ENCODE measurements at regions not wholly inside any gene's neighbourhood (a gene's known extent, or its start where the extent isn't known, plus 50 kb on each side); places are given as distances from the start of the nearest gene placed in this dataset.

- no peak for DNase-seq (ENCODE audit: low spot score)
- H3K27me3 ChIP-seq (replicated peaks; ENCODE audit: insufficient read depth), result no peaks in the 10 kb centered on the region
- WGBS, result 64% methylated on average over 8 of the region's 8 CpGs
- no peak overlapping the region for H3K27ac ChIP-seq
- H3K4me1 ChIP-seq (replicated peaks), result no peaks in the 10 kb centered on the region
- no peaks in the 10 kb centered on the region for H3K36me3 ChIP-seq
- no peak overlapping the region for H3K4me3 ChIP-seq
- no peaks in the 10 kb centered on the region for H3K9me3 ChIP-seq
- intact Hi-C loops (cut with DNase I), result no loop called here
- TF ChIP-seq CTCF (IDR thresholded peaks at IDR 0.05) (no peak), POLR2A (IDR thresholded peaks at IDR 0.05) (no peak), POLR2AphosphoS5 (IDR thresholded peaks at IDR 0.05) (no peak)
Measured at GRCh38 chr4:13262816-13263215, 221.3 kb downstream of the RAB28 start.

- Histone ChIP-seq H3K9me3 (no peaks in the 10 kb centered on the region), H3K36me3 (no peaks in the 10 kb centered on the region), H3K27ac (no peak overlapping the region), H3K4me1 (replicated peaks) (no peaks in the 10 kb centered on the region), H3K4me3 (no peak overlapping the region), H3K27me3 (replicated peaks; ENCODE audit: insufficient read depth) (no peaks in the 10 kb centered on the region)
- DNase-seq (ENCODE audit: low spot score), result no peak
- 15% methylated on average over 1 of the region's 1 CpG for WGBS
- intact Hi-C loops (cut with DNase I), result no loop called here
- TF ChIP-seq POLR2A (IDR thresholded peaks at IDR 0.05) (no peak), POLR2AphosphoS5 (IDR thresholded peaks at IDR 0.05) (no peak), CTCF (IDR thresholded peaks at IDR 0.05) (no peak)
Measured at GRCh38 chr4:13261486-13262257, 222.5 kb downstream of the RAB28 start.

GRCh38 chr4:13260513-13260912, 223.6 kb downstream of the RAB28 start:
- H3K27ac ChIP-seq, result no peak overlapping the region
- no peak overlapping the region for H3K4me3 ChIP-seq
- intact Hi-C loops (cut with DNase I), result no loop called here
- no peaks in the 10 kb centered on the region for H3K36me3 ChIP-seq
- no peaks in the 10 kb centered on the region for H3K4me1 ChIP-seq (replicated peaks)
- WGBS, result 90% methylated on average over 1 of the region's 1 CpG
- H3K27me3 ChIP-seq (replicated peaks; ENCODE audit: insufficient read depth), result no peaks in the 10 kb centered on the region
- TF ChIP-seq CTCF (IDR thresholded peaks at IDR 0.05) (no peak), POLR2A (IDR thresholded peaks at IDR 0.05) (no peak), POLR2AphosphoS5 (IDR thresholded peaks at IDR 0.05) (no peak)
- no peak for DNase-seq (ENCODE audit: low spot score)
- H3K9me3 ChIP-seq, result no peaks in the 10 kb centered on the region

GRCh38 chr4:13250263-13250662, 233.9 kb downstream of the RAB28 start:
- 87% methylated on average over 3 of the region's 3 CpGs for WGBS

More at GRCh38 chr4:13250263-13250662, 233.9 kb downstream of the RAB28 start:
- intact Hi-C loops (cut with DNase I), result no loop called here
- Histone ChIP-seq H3K27ac (no peak overlapping the region), H3K27me3 (replicated peaks; ENCODE audit: insufficient read depth) (no peaks in the 10 kb centered on the region), H3K36me3 (no peaks in the 10 kb centered on the region), H3K4me3 (no peak overlapping the region), H3K4me1 (replicated peaks) (no peaks in the 10 kb centered on the region), H3K9me3 (no peaks in the 10 kb centered on the region)
- TF ChIP-seq POLR2AphosphoS5 (IDR thresholded peaks at IDR 0.05) (no peak), POLR2A (IDR thresholded peaks at IDR 0.05) (no peak), CTCF (IDR thresholded peaks at IDR 0.05) (no peak)
- no peak for DNase-seq (ENCODE audit: low spot score)
